Gastrocnemius medialis (tissue), 4 donors: ENCODE measurements at regions not wholly inside any gene's neighbourhood (a gene's known extent, or its start where the extent isn't known, plus 50 kb on each side); places are given as distances from the start of the nearest gene placed in this dataset.

Source experiments
- ATAC-seq, 2 donors: fragments of 150-250 bp; one replicate each; pipeline ENCODE4 v1.9.1; 2016
- DNase-seq, 2 donors: peaks; one replicate each; pipeline ENCODE4 v3.0.0-alpha.2; 2019
- H3K27ac ChIP-seq, 4 donors: fragments of 200-600 bp; sonication (generic); 1 replicate in 1 of 4; 2 replicates in 3 of 4; pipeline ENCODE4 v1.5.1; 2016 to 2018; ENCODE audit warnings: mild to moderate bottlenecking in 2 of 4, moderate library complexity in 1 of 4
- H3K27me3 ChIP-seq, 3 donors: fragments of 200-600 bp; sonication (generic) in 2 of 3; 1 replicate in 1 of 3; 2 replicates in 2 of 3; pipeline versions ENCODE4 v1.5.1 to v1.6.0; 2016 to 2019; ENCODE audit warnings: mild to moderate bottlenecking in 1 of 3, moderate library complexity in 1 of 3
- H3K36me3 ChIP-seq, 2 donors: fragments of 200-600 bp; sonication (generic) in 1 of 2; one replicate each; pipeline ENCODE4 v1.5.1; 2017 to 2018
- H3K4me1 ChIP-seq, 2 donors: fragments of 200-600 bp; sonication (generic) in 1 of 2; one replicate each; pipeline ENCODE4 v1.5.1; 2016 to 2017; ENCODE audit warnings: mild to moderate bottlenecking in 2 of 2
- H3K4me3 ChIP-seq, 4 donors: fragments of 200-600 bp; sonication (generic) in 3 of 4; 1 replicate in 1 of 4; 2 replicates in 3 of 4; pipeline ENCODE4 v1.5.1; 2016 to 2019; ENCODE audit warnings: mild to moderate bottlenecking in 2 of 4
- H3K9me3 ChIP-seq, 3 donors: fragments of 200-600 bp; sonication (generic) in 2 of 3; 1 replicate in 1 of 3; 2 replicates in 2 of 3; pipeline ENCODE4 v1.5.1; 2016 to 2019
- POLR2A ChIP-seq, 2 donors: fragments of 450-650 bp; IDR thresholded peaks; one replicate each; pipeline ENCODE4 v1.6.1; 2017; ENCODE audit warnings: antibody characterized with exemption in 2 of 2, mild to moderate bottlenecking in 2 of 2, moderate library complexity in 2 of 2
- in situ Hi-C, 4 donors: fragments of 200-750 bp; cut with MboI; loops; one replicate each; pipeline versions ENCODE4 v1.15.0 to v1.8.0; 2017; ENCODE audit warnings: low sequenced_read_pairs in 4 of 4
- intact Hi-C: fragments of 100-400 bp; cut with DNase I; formaldehyde crosslinking; loops from one replicate; pipeline ENCODE4 v1.15.1; 2023; ENCODE audit warnings: low total_unique reads
- TF ChIP-seq, protein P1 (sequence below), 5 experiments: fragments of 450-650 bp in 3 of 5; fragments of 200-600 bp in 2 of 5; sonication (generic) in 2 of 5; IDR thresholded peaks in 4 of 5; conservative IDR thresholded peaks in 1 of 5; 1 replicate in 4 of 5; 2 replicates in 1 of 5; pipeline ENCODE4 v1.5.1; 2016 to 2019; ENCODE audit warnings: antibody characterized with exemption in 5 of 5, mild to moderate bottlenecking in 3 of 5, moderate library complexity in 3 of 5

- peak in 1 of 2 donors; percentile 24 for DNase-seq
- TF ChIP-seq, protein P1, sequence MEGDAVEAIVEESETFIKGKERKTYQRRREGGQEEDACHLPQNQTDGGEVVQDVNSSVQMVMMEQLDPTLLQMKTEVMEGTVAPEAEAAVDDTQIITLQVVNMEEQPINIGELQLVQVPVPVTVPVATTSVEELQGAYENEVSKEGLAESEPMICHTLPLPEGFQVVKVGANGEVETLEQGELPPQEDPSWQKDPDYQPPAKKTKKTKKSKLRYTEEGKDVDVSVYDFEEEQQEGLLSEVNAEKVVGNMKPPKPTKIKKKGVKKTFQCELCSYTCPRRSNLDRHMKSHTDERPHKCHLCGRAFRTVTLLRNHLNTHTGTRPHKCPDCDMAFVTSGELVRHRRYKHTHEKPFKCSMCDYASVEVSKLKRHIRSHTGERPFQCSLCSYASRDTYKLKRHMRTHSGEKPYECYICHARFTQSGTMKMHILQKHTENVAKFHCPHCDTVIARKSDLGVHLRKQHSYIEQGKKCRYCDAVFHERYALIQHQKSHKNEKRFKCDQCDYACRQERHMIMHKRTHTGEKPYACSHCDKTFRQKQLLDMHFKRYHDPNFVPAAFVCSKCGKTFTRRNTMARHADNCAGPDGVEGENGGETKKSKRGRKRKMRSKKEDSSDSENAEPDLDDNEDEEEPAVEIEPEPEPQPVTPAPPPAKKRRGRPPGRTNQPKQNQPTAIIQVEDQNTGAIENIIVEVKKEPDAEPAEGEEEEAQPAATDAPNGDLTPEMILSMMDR (IDR thresholded peaks at IDR 0.05 in 4 of 5, conservative IDR thresholded peaks at IDR 0.05 in 1 of 5) = no peak
- TF ChIP-seq POLR2A (IDR thresholded peaks at IDR 0.05) = no peak
- peak; percentile 99 for ATAC-seq
- in situ Hi-C loops (no loop called here), intact Hi-C loops (no loop called here)
- peak overlapping the region in 1 of 4 donors; percentile 24 for H3K4me3 ChIP-seq
- H3K36me3 ChIP-seq = no peaks in the 10 kb centered on the region
- no peaks in the 10 kb centered on the region for H3K27me3 ChIP-seq
- no peak overlapping the region for H3K27ac ChIP-seq
- H3K9me3 ChIP-seq = no peaks in the 10 kb centered on the region
- peaks cover 24 to 43% of the 10 kb centered on the region in 2 donors for H3K4me1 ChIP-seq
Observed at GRCh38 chr6:151747896-151748295, 59.6 kb upstream of the ESR1 start.

DNA sequence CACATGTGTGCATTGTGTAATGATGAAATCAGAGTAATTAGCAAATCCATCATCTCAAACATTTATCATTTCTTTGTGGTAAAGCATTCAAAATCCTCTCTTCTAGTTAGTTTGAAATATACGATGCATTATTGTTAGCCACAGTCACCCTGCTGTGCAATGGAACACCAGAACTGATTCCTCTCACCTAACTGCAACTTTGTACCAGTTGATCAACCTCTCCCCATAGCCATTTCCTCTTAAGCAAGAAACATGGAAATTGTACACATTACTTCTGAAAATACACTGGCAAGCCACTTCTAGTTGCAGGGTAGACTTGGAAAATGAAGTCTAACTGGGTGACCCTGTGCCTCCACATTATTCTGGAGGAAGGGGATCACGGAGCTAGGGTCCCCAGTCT lies 58.1 kb upstream of the ESR1 start:
- no peak for ATAC-seq
- Histone ChIP-seq H3K27me3 (no peaks in the 10 kb centered on the region), H3K4me1 (peaks cover 24 to 43% of the 10 kb centered on the region in 2 donors), H3K9me3 (no peaks in the 10 kb centered on the region), H3K36me3 (no peaks in the 10 kb centered on the region), H3K4me3 (no peak overlapping the region), H3K27ac (no peak overlapping the region)
- intact Hi-C loops = no loop called here
- TF ChIP-seq, protein P1 (IDR thresholded peaks at IDR 0.05 in 4 of 5, conservative IDR thresholded peaks at IDR 0.05 in 1 of 5) = no peak
- TF ChIP-seq POLR2A (IDR thresholded peaks at IDR 0.05) = no peak
- in situ Hi-C loops = no loop called here
- DNase-seq = no peak

DNA sequence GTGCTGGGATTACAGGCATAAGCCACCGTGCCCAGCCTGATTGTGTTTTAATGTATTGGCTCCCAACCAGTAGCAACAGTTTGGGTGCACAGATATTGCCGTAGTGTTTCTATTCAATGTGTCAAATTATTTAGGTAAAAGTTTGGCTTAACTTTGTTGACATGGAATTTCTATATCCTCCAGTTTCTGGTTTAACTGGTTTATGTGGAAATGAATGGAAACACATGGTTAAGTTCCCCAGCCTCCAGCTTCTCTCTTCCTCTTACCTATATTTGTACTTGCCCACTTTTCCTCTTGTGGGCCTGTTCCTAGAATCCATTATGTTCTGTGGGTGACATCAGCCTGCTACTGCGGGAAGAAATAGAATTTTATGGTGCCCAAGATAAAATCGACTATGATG lies 53.9 kb upstream of the ESR1 start:
- Histone ChIP-seq H3K4me1 (peaks cover 18 to 26% of the 10 kb centered on the region in 2 donors), H3K9me3 (no peaks in the 10 kb centered on the region), H3K4me3 (no peak overlapping the region), H3K27ac (no peak overlapping the region), H3K27me3 (no peaks in the 10 kb centered on the region), H3K36me3 (no peaks in the 10 kb centered on the region)
- in situ Hi-C loops = loop anchor here in 3 of 4 donors (25.0 kb wide), 1 partner anchor 509 kb away; no protein-coding TSS in a partner anchor
- intact Hi-C loops = no loop called here
- TF ChIP-seq, protein P1 (IDR thresholded peaks at IDR 0.05 in 4 of 5, conservative IDR thresholded peaks at IDR 0.05 in 1 of 5) = no peak
- TF ChIP-seq POLR2A (IDR thresholded peaks at IDR 0.05) = no peak
- DNase-seq (no peak), ATAC-seq (no peak)

- DNase-seq = no peak
- no peak overlapping the region for H3K4me3 ChIP-seq
- intact Hi-C loops = no loop called here
- H3K4me1 ChIP-seq = peaks cover 0 to 3% of the 10 kb centered on the region in 2 donors
- in situ Hi-C loops = loop anchor here in 3 of 4 donors (25.0 kb wide), 1 partner anchor 505 kb away; no protein-coding TSS in a partner anchor
- no peak for ATAC-seq
- TF ChIP-seq, protein P1 (IDR thresholded peaks at IDR 0.05 in 4 of 5, conservative IDR thresholded peaks at IDR 0.05 in 1 of 5) = no peak
- TF ChIP-seq POLR2A (IDR thresholded peaks at IDR 0.05) = no peak
- H3K27ac ChIP-seq = peak overlapping the region in 2 of 4 donors; percentile 23 to 29
- no peaks in the 10 kb centered on the region for H3K36me3 ChIP-seq
- H3K27me3 ChIP-seq = no peaks in the 10 kb centered on the region
- H3K9me3 ChIP-seq = no peaks in the 10 kb centered on the region
Observed at GRCh38 chr6:151757506-151757955, 50.0 kb upstream of the ESR1 start.
